ENCODE measurements at regions not wholly inside any gene's neighbourhood (a gene's known extent, or its start where the extent isn't known, plus 50 kb on each side); places are given as distances from the start of the nearest gene placed in this dataset.

GRCh38 chr11:45549257-45549656, 116.2 kb downstream of the CHST1 start:
- DNase-seq (ENCODE audit: low read depth in 1 of 2, low spot score in 1 of 2) (no peak), FAIRE-seq (no peak), ATAC-seq (no peak)
- Histone ChIP-seq H3K4me2 (no peak overlapping the region), H3K4me1 (no peaks in the 10 kb centered on the region), H3K4me3 (no peak overlapping the region), H3K27ac (no peak overlapping the region), H3K9me3 (no peaks in the 10 kb centered on the region)
- TF ChIP-seq PHF8 (IDR thresholded peaks at IDR 0.05; ENCODE audit: borderline replicate concordance, low read depth), result no peak
- TF ChIP-seq E2F6 (IDR thresholded peaks at IDR 0.05; ENCODE audit: borderline replicate concordance, low read depth), result no peak
- no peak for TF ChIP-seq USF2 (IDR thresholded peaks at IDR 0.05)
- TF ChIP-seq RFX5 (IDR thresholded peaks at IDR 0.05), result no peak
- no peak for TF ChIP-seq ATOH8 (CRISPR knock-in tag; IDR thresholded peaks at IDR 0.05; ENCODE audit: low read depth)
- no peak for TF ChIP-seq CBX2 (IDR thresholded peaks at IDR 0.05; ENCODE audit: borderline replicate concordance, low read depth)
- TF ChIP-seq HES2 (IDR thresholded peaks at IDR 0.05), result no peak
- no peak for TF ChIP-seq HEYL (CRISPR knock-in tag; IDR thresholded peaks at IDR 0.05)
- no peak for TF ChIP-seq ZNF302 (CRISPR knock-in tag; IDR thresholded peaks at IDR 0.05)
- ChIA-PET CTCF (interaction anchor here (0.6 to 1.0 kb wide), 3 partner anchors 10 to 149 kb away, joined by 3 to 4 read pairs (median 4); no protein-coding TSS in a partner anchor), POLR2A (no interaction called here)
- WGBS (ENCODE audit: missing lambda C conversion rate), result 19% methylated on average over 5 of the region's 6 CpGs

GRCh38 chr11:45546366-45546765, 119.1 kb downstream of the CHST1 start:
- Histone ChIP-seq H3K4me2 (no peak overlapping the region), H3K9me3 (no peaks in the 10 kb centered on the region), H3K27ac (no peak overlapping the region), H3K4me3 (no peak overlapping the region), H3K4me1 (no peaks in the 10 kb centered on the region)
- POLR2A ChIA-PET, result no interaction called here
- FAIRE-seq (no peak), ATAC-seq (no peak), DNase-seq (ENCODE audit: low read depth in 1 of 2, low spot score in 1 of 2) (no peak)
- TF ChIP-seq EHMT2 (IDR thresholded peaks at IDR 0.05; ENCODE audit: low read depth) (no peak), NR3C1 (IDR thresholded peaks at IDR 0.05) (no peak), ZC3H11A (IDR thresholded peaks at IDR 0.05) (no peak), FOXS1 (CRISPR knock-in tag; IDR thresholded peaks at IDR 0.05) (no peak), HMGXB4 (CRISPR knock-in tag; IDR thresholded peaks at IDR 0.05; ENCODE audit: borderline replicate concordance) (no peak), MAX (IDR thresholded peaks at IDR 0.05) (no peak)
- WGBS (ENCODE audit: missing lambda C conversion rate), result 3% methylated on average over 3 of the region's 3 CpGs
- CTCF ChIA-PET, result no interaction called here

- WGBS (ENCODE audit: missing lambda C conversion rate), result 5% methylated on average over 4 of the region's 4 CpGs
- no peaks in the 10 kb centered on the region for H3K4me1 ChIP-seq
- H3K4me3 ChIP-seq, result no peak overlapping the region
- TF ChIP-seq USF2 (IDR thresholded peaks at IDR 0.05) (no peak), CEBPB (IDR thresholded peaks at IDR 0.05) (no peak), MAX (IDR thresholded peaks at IDR 0.05) (no peak)
- POLR2A ChIA-PET, result no interaction called here
- no peak overlapping the region for H3K4me2 ChIP-seq
- no peak for FAIRE-seq
- H3K9me3 ChIP-seq, result no peaks in the 10 kb centered on the region
- CTCF ChIA-PET, result interaction anchor here (0.6 to 1.3 kb wide), 2 partner anchors 110 to 1871 kb away, joined by 4 read pairs; no protein-coding TSS in a partner anchor
- H3K27ac ChIP-seq, result no peak overlapping the region
- no peak for DNase-seq (ENCODE audit: low read depth in 1 of 2, low spot score in 1 of 2)
- no peak for ATAC-seq
These were observed 120.6 kb downstream of the CHST1 start for GRCh38 chr11:45544826-45545225.
